K562 (cell line): ENCODE measurements at regions not wholly inside any gene's neighbourhood (a gene's known extent, or its start where the extent isn't known, plus 50 kb on each side); places are given as distances from the start of the nearest gene placed in this dataset.

Source experiments
- ATAC-seq: fragments of 200-7000 bp; cut with Tn5 transposase; 3 replicates; pipeline ENCODE4 v1.9.1; 2020; ENCODE audit warnings: moderate library complexity
- BruUV-seq: library from RNA; stranded (reverse); fragments of 400-500 nt; replicated peaks from 2 replicates; lab custom pipeline; 2021; lab: Mats Ljungman, UMichigan
- CTCF ChIA-PET: fragments of 300-600 bp; formaldehyde crosslinking; extraction: SDS; loops from one replicate; lab custom pipeline; 2021; ENCODE audit warnings: low intra/inter-chr PET ratio; lab: Yijun Ruan, JAX
- POLR2A ChIA-PET: fragments of 300-600, 350-650 bp; sonication (Branson Sonifier 250); formaldehyde crosslinking; extraction: SDS; loops from one replicate; lab custom pipeline; 2021; ENCODE audit warnings: antibody characterized with exemption, inconsistent platforms; lab: Yijun Ruan, JAX
- DNase-seq, 4 experiments: peaks; one replicate each; pipeline versions ENCODE4 v3.0.0 to v3.0.0-alpha.2; 2011 to 2018; ENCODE audit warnings: low spot score in 3 of 4, mixed read lengths in 3 of 4; ENCODE audit errors: extremely low read depth in 1 of 4
- FAIRE-seq: peaks from 2 replicates; lab custom pipeline; 2011; peaks lifted over from hg19 to GRCh38; lab: Jason Lieb, UNC
- H2AFZ ChIP-seq: 2 replicates; pipeline ENCODE4 v1.6.0; 2011; ENCODE audit warnings: low read depth, low read length, control low read depth, inconsistent platforms
- H3K27ac ChIP-seq: fragments of 200-600 bp; 3 replicates; pipeline ENCODE4 v1.8.0; 2011; ENCODE audit warnings: low read depth, mild to moderate bottlenecking, control low read depth, inconsistent platforms, low read length, moderate library complexity, mixed read lengths; ENCODE audit errors: extremely low read depth
- H3K27me3 ChIP-seq, 2 experiments: fragments of 300-600 bp in 1 of 2; 2 replicates in 1 of 2; 3 replicates in 1 of 2; pipeline versions ENCODE4 v1.6.0 to v1.8.0; 2011; ENCODE audit warnings: inconsistent platforms in 2 of 2, low read length in 2 of 2, mild to moderate bottlenecking in 1 of 2, mixed read lengths in 1 of 2, moderate library complexity in 1 of 2; ENCODE audit not compliant: control insufficient read depth in 2 of 2, insufficient read depth in 2 of 2
- H3K36me3 ChIP-seq: fragments of 300-600 bp; 3 replicates; pipeline ENCODE4 v1.8.0; 2011; ENCODE audit warnings: mild to moderate bottlenecking, low read length, inconsistent platforms; ENCODE audit not compliant: control insufficient read depth, insufficient read depth
- H3K4me1 ChIP-seq, 2 experiments: fragments of 200-600 bp in 1 of 2; replicated peaks in 1 of 2; 2 replicates in 1 of 2; 3 replicates in 1 of 2; pipeline versions ENCODE4 v1.5.1 to v1.8.0; 2011; ENCODE audit warnings: inconsistent platforms in 2 of 2, low read length in 2 of 2, mild to moderate bottlenecking in 1 of 2, mixed read lengths in 1 of 2, moderate library complexity in 1 of 2; ENCODE audit not compliant: control insufficient read depth in 2 of 2, insufficient read depth in 2 of 2
- H3K4me2 ChIP-seq: 2 replicates; pipeline ENCODE4 v1.6.1; 2011; ENCODE audit warnings: low read length, control low read depth, inconsistent platforms, mixed read lengths; ENCODE audit not compliant: insufficient read depth
- H3K4me3 ChIP-seq: fragments of 200-600 bp; sonication (generic), shearing (Covaris generic); 2 replicates; pipeline ENCODE4 v1.5.1; 2016; ENCODE audit warnings: control low read depth, inconsistent platforms
- H3K79me2 ChIP-seq: fragments of 200-600 bp; 3 replicates; pipeline ENCODE4 v1.8.0; 2011; ENCODE audit warnings: low read length, inconsistent platforms; ENCODE audit not compliant: control insufficient read depth, insufficient read depth
- H3K9ac ChIP-seq, 2 experiments: 2 replicates each; pipeline versions ENCODE4 v1.6.0 to v1.6.1; 2011; ENCODE audit warnings: low read depth in 2 of 2, low read length in 2 of 2, control low read depth in 1 of 2, inconsistent platforms in 1 of 2, mild to moderate bottlenecking in 1 of 2, mixed read lengths in 1 of 2; ENCODE audit not compliant: insufficient read depth in 1 of 2
- H3K9me1 ChIP-seq: one replicate; pipeline ENCODE4 v1.6.0; 2011; ENCODE audit warnings: inconsistent platforms, mild to moderate bottlenecking, low read length, moderate library complexity; ENCODE audit not compliant: control insufficient read depth, insufficient read depth
- H3K9me3 ChIP-seq: replicated peaks from 2 replicates; pipeline ENCODE4 v1.5.1; 2011; ENCODE audit warnings: low read depth, low read length, inconsistent platforms; ENCODE audit not compliant: control insufficient read depth, insufficient read depth
- H4K20me1 ChIP-seq: replicated peaks from 2 replicates; pipeline ENCODE4 v1.6.1; 2011; ENCODE audit warnings: low read length, inconsistent platforms, mixed read lengths; ENCODE audit not compliant: control insufficient read depth, insufficient read depth
- ATF3 ChIP-seq, 2 experiments: fragments of 450-650 bp in 1 of 2; sonication (generic) in 1 of 2; formaldehyde crosslinking in 1 of 2; IDR thresholded peaks in 1 of 2; conservative IDR thresholded peaks in 1 of 2; 2 replicates each; pipeline versions ENCODE4 v1.6.1 to v1.8.1; 2016 to 2023; ENCODE audit warnings: mild to moderate bottlenecking in 2 of 2, moderate library complexity in 2 of 2, inconsistent platforms in 1 of 2, missing genetic modification reagents in 1 of 2
- CC2D1A ChIP-seq: fragments of 450-650 bp; IDR thresholded peaks from 2 replicates; pipeline ENCODE4 v1.6.1; 2017; ENCODE audit warnings: mild to moderate bottlenecking
- CHD4 ChIP-seq: fragments of 200-600 bp; sonication (generic); IDR thresholded peaks from 3 replicates; pipeline ENCODE4 v1.6.1; 2012; ENCODE audit warnings: low read depth, mild to moderate bottlenecking, mixed read lengths, low read length, inconsistent platforms; ENCODE audit not compliant: insufficient read depth, insufficient replicate concordance, poor library complexity, severe bottlenecking
- CREM ChIP-seq: IDR thresholded peaks from 2 replicates; pipeline ENCODE4 v1.6.1; 2014; ENCODE audit warnings: antibody characterized with exemption, low read depth
- ETV6 ChIP-seq, 3 experiments: fragments of 150-350 bp in 1 of 3; sonication (generic) in 1 of 3; formaldehyde crosslinking in 1 of 3; IDR thresholded peaks; 2 replicates each; pipeline versions ENCODE4 v1.6.1 to v1.8.0; 2014 to 2022; ENCODE audit warnings: borderline replicate concordance in 2 of 3, low read depth in 2 of 3, antibody characterized with exemption in 1 of 3, low read length in 1 of 3, mild to moderate bottlenecking in 1 of 3, missing genetic modification reagents in 1 of 3
- GTF2F1 ChIP-seq: IDR thresholded peaks from 2 replicates; pipeline ENCODE4 v1.6.1; 2011; ENCODE audit warnings: low read depth, low read length, improper control_type of control experiment
- MYC ChIP-seq, 2 experiments: fragments of 250-450 bp in 1 of 2; sonication (Bioruptor Pico) in 1 of 2; IDR thresholded peaks; 2 replicates each; pipeline versions ENCODE4 v1.5.1 to v1.6.1; 2012 to 2021; ENCODE audit warnings: low read depth in 2 of 2, borderline replicate concordance in 1 of 2, improper control_type of control experiment in 1 of 2, low read length in 1 of 2, mild to moderate bottlenecking in 1 of 2, moderate library complexity in 1 of 2
- NCOA2 ChIP-seq, 2 experiments: fragments of 450-650 bp; IDR thresholded peaks; 2 replicates each; pipeline ENCODE4 v1.6.1; 2018; ENCODE audit warnings: mild to moderate bottlenecking in 2 of 2, moderate library complexity in 1 of 2; ENCODE audit not compliant: partially characterized antibody in 2 of 2
- NELFE ChIP-seq: IDR thresholded peaks from 2 replicates; pipeline ENCODE4 v1.6.1; 2011; ENCODE audit warnings: mild to moderate bottlenecking; ENCODE audit not compliant: insufficient read depth, insufficient read length
- OTX1 ChIP-seq: fragments of 450-650 bp; formaldehyde crosslinking; IDR thresholded peaks from 2 replicates; pipeline ENCODE4 v1.4.0; 2022; ENCODE audit warnings: mild to moderate bottlenecking
- PCBP2 ChIP-seq: fragments of 200-400 bp; formaldehyde crosslinking; IDR thresholded peaks from 2 replicates; pipeline ENCODE4 v1.6.1; 2018; ENCODE audit warnings: low read length, low read depth, mild to moderate bottlenecking, moderate library complexity; ENCODE audit not compliant: poor library complexity, severe bottlenecking
- POLR2G ChIP-seq: fragments of 200-400 bp; formaldehyde crosslinking; IDR thresholded peaks from 2 replicates; pipeline ENCODE4 v1.6.1; 2017; ENCODE audit warnings: low read depth, mild to moderate bottlenecking, antibody characterized with exemption, low read length, moderate library complexity
- RHOXF2B ChIP-seq: fragments of 250-450 bp; sonication (Bioruptor Pico); conservative IDR thresholded peaks from 2 replicates; pipeline ENCODE4 v1.5.1; 2021
- TAF7 ChIP-seq: fragments of 450-650 bp; IDR thresholded peaks from 2 replicates; pipeline ENCODE4 v1.6.1; 2016; ENCODE audit warnings: missing genetic modification characterization, missing compliant biosample characterization
- TCF3 ChIP-seq: sonication (generic); formaldehyde crosslinking; IDR thresholded peaks from 2 replicates; pipeline ENCODE4 v1.4.0; 2020; ENCODE audit warnings: mild to moderate bottlenecking, missing genetic modification reagents
- ZNF197 ChIP-seq: fragments of 200-800 bp; sonication (Bioruptor generic); IDR thresholded peaks from 2 replicates; pipeline ENCODE4 v1.6.1; 2016; ENCODE audit warnings: low read depth, missing genetic modification characterization, missing compliant biosample characterization
- ZNF592 ChIP-seq: fragments of 450-650 bp; IDR thresholded peaks from 2 replicates; pipeline ENCODE4 v1.6.1; 2017; ENCODE audit warnings: antibody characterized with exemption, mild to moderate bottlenecking
- WGBS: fragments of 100-300 bp; shearing (Covaris generic); methylation state at CpG from one replicate; pipeline ENCODE4 v1.1.6; 2016; ENCODE audit warnings: low coverage, mixed read lengths; ENCODE audit not compliant: insufficient coverage; ENCODE audit errors: missing lambda C conversion rate; 5-methylcytosine and 5-hydroxymethylcytosine counted together
- in situ Hi-C: fragments of 300-500 bp; cut with MboI; formaldehyde crosslinking; loops from 4 replicates; pipeline ENCODE4 v1.15.0; 2018; ENCODE audit warnings: inconsistent platforms, mixed read lengths
- intact Hi-C: fragments of 100-400 bp; cut with micrococcal nuclease; formaldehyde crosslinking; loops from 2 replicates; pipeline ENCODE4 v1.14.2; 2022

- no peak for TF ChIP-seq NELFE
- TF ChIP-seq RHOXF2B (CRISPR knock-in tag): no peak
- TF ChIP-seq ATF3 (IDR thresholded peaks at IDR 0.05): no peak
- no peak for TF ChIP-seq ATF3 (CRISPR knock-in tag; conservative IDR thresholded peaks at IDR 0.05)
- no peak for TF ChIP-seq TAF7 (tag)
- TF ChIP-seq ETV6 (IDR thresholded peaks at IDR 0.05; ENCODE audit: borderline replicate concordance in 1 of 2, low read depth in 2 of 2, low read length in 1 of 2): no peak
- no peak for TF ChIP-seq ETV6 (CRISPR knock-in tag; IDR thresholded peaks at IDR 0.05; ENCODE audit: borderline replicate concordance)
- TF ChIP-seq CREM: no peak
- TF ChIP-seq OTX1 (CRISPR knock-in tag): no peak
- no peak for TF ChIP-seq CC2D1A
- no peak for TF ChIP-seq POLR2G
- no peak for TF ChIP-seq TCF3 (CRISPR knock-in tag)
- TF ChIP-seq MYC (IDR thresholded peaks at IDR 0.05; ENCODE audit: low read depth, low read length): no peak
- TF ChIP-seq MYC (CRISPR knock-in tag; IDR thresholded peaks at IDR 0.05; ENCODE audit: borderline replicate concordance, low read depth): no peak
- TF ChIP-seq PCBP2: no peak
- TF ChIP-seq NCOA2 (IDR thresholded peaks at IDR 0.05; ENCODE audit: partially characterized antibody in 2 of 2): no peak
- no peak for TF ChIP-seq CHD4
- TF ChIP-seq GTF2F1: no peak
- no peak for TF ChIP-seq ZNF592
- TF ChIP-seq ZNF197 (CRISPR knock-in tag): no peak
- Histone ChIP-seq H3K9ac (no peak overlapping the region), H3K27ac (no peak overlapping the region), H4K20me1 (no peaks in the 10 kb centered on the region), H3K4me1 (no peaks in the 10 kb centered on the region), H3K4me2 (no peak overlapping the region), H3K36me3 (no peaks in the 10 kb centered on the region), H2AFZ (no peak overlapping the region), H3K27me3 (no peaks in the 10 kb centered on the region), H3K4me3 (no peak overlapping the region), H3K9me1 (no peaks in the 10 kb centered on the region), H3K79me2 (no peaks in the 10 kb centered on the region), H3K9me3 (no peaks in the 10 kb centered on the region)
- in situ Hi-C loops (no loop called here), intact Hi-C loops (no loop called here)
- BruUV-seq: no TSS peak
- FAIRE-seq (no peak), ATAC-seq (no peak), DNase-seq (no peak)
- POLR2A ChIA-PET: no interaction called here
- CTCF ChIA-PET: no interaction called here
- 4% methylated on average over 3 of the region's 3 CpGs for WGBS
Measured at GRCh38 chr2:147487286-147487977, 357.4 kb upstream of the ACVR2A start.
